T-helper 1 cell treated with Interleukin-12 subunit alpha and Interleukin-12 subunit beta and Interleukin-4 antibody, amounts not matched to agents 30 ng/mL and 1 ng/mL, for 36 hours (primary cell): ENCODE measurements at regions not wholly inside any gene's neighbourhood (a gene's known extent, or its start where the extent isn't known, plus 50 kb on each side); places are given as distances from the start of the nearest gene placed in this dataset.

Experiments used
- intact Hi-C: fragments of 100-400 bp; cut with micrococcal nuclease; formaldehyde crosslinking; loops from one replicate; pipeline ENCODE4 v1.15.1; 2024

DNA sequence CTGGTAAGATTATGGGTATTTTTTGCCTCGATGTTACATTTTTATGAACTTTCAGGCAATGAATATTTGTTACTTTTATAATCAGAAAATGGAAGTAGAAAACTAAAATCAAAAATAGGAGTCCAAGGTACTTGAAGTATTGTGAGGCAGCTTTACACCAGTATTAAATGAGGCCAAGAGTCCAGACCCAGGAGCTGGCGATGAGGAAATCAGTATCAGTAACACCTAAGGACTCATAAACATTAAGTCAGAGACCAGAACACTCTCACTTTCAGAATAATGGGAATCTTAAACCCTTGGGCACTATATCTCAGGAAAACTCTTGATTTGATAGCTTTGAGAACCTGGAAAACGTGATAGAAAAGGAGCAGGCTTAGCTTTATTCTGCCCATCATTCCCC is 208.8 kb downstream of the GXYLT1 start:
- intact Hi-C loops: no loop called here

- intact Hi-C loops: no loop called here
These were observed 212.1 kb downstream of the GXYLT1 start for GRCh38 chr12:41932470-41932991.

- intact Hi-C loops: no loop called here
These were observed 213.7 kb downstream of the GXYLT1 start for GRCh38 chr12:41930866-41931437.

DNA sequence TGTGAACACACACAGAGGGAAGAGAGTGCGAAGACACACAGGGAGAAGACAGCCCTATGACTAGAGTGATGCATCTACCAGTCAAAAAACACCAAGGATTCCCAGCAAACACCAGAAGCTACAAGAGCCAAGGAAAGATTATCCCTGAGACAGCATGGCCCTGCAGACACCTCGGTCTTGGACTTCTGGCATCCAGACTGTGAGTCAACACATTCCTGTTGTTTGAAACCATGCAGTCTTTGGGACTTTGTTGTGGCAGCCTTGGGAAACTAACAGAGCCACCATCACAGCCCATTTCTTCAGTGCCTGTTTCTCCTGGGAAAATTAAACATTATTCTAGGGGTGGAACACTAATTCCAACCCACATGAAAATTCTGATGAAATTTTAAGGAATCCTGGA is 220.6 kb downstream of the GXYLT1 start:
- intact Hi-C loops: no loop called here

DNA sequence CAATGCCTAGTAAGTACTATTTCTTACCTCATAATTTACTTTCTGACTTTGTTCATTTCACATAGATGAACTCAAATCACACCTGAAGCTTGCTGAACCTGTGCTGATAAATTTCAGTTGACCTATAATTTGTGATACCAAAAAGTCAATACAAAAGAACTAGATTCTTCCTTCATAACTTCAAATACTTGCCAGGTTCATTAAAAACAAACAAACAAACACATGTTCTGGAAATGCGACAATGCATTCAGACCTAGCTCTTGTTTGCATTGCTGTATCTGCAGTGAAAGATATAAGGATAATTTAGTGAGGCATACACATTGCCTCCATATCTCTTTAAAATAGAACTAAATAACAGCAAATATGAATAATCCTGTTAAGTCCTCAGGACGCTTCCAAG is 221.3 kb downstream of the GXYLT1 start:
- intact Hi-C loops: no loop called here

GRCh38 chr12:41920355-41920754 is 224.3 kb downstream of the GXYLT1 start:
- intact Hi-C loops: no loop called here

- intact Hi-C loops: no loop called here
These were observed 225.0 kb downstream of the GXYLT1 start for GRCh38 chr12:41919526-41920261.

DNA sequence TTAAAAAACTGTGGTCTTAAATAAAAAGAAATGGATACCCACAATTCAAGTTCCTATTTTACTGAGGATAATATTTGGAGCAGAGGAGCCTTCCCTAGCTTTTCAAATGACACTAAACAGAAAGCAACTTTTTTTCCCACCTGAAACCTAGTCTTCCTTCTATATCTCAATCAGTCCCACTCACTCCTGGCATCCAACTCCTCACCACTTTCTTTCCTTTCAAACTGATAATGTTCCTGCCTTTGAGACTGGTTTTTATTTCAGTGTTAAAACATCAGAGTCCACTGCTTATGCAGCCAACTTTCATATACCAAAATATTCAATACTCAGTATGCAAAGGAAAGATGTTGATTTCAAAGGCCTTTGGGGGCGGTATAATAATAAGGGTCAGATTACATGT is 225.6 kb downstream of the GXYLT1 start:
- intact Hi-C loops: no loop called here

- intact Hi-C loops: no loop called here
These were observed 226.7 kb downstream of the GXYLT1 start for GRCh38 chr12:41917938-41918341.

GRCh38 chr12:41917181-41917580 is 227.5 kb downstream of the GXYLT1 start:
- intact Hi-C loops: no loop called here

GRCh38 chr12:41910578-41911320 is 233.9 kb downstream of the GXYLT1 start:
- intact Hi-C loops: no loop called here

DNA sequence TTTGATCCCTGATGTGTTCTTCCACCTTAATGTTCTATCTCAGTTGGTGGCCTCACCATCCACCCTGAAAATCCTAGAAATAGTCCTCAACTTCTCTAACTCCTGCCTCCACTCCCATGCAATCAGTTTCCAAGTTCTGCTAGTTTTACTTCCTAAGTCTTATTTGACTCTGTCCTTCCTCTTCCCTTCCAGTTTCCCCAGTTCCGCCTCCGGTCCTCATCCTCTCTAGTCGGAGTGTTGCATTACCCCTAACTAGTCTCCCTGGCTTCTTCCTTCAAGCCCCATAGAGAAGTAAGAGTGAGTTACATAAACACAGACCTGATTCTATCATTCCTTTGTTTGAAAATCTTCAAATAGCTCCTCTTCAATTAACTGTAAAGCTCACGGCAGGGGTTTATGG is 236.5 kb downstream of the GXYLT1 start:
- intact Hi-C loops: no loop called here

DNA sequence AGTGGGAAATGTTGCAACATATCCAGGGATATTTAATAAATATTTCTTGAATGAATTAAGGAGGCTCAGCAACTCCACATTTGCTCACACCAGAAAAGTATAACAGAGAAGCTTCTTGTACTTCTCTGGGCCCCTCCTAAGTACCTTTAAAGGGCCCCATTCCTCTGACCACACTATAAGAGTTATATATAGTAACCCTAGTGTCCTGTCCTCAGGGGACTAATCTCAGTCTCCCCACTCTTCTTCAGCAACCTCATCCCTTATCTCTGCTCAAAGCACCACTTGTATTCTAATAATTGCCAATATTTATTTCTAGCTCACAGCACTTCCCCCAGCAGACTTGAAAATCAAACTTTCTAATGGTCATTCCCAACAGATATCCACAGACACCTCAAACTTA is 237.1 kb downstream of the GXYLT1 start:
- intact Hi-C loops: no loop called here

GRCh38 chr12:41907021-41907420 is 237.7 kb downstream of the GXYLT1 start:
- intact Hi-C loops: no loop called here

DNA sequence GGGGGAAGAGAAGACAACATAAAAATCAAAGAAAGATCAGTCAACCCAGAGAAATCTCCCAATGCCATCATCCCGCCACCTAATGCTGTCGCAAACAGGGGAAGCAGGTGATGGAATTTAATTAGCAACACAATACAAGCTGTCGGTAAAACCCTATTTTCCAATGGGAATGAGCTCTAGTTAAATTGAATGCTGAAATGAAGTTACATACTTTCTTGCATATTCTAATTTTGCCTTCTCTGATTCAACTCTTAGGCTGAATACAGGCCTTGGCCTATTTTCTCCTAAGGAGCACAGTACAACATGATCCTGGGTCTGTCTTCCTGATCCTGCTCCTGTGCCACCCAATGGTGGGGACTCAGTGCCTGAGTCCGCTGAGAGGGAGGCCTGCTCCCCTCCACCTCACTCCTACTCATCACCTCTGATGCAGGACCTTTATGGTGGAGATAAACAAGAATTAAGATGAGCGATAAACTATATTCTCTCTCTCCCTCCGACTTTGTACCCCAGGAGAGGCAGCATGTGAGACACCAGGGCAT is 238.8 kb downstream of the GXYLT1 start:
- intact Hi-C loops: no loop called here

- intact Hi-C loops: no loop called here
These were observed 239.5 kb downstream of the GXYLT1 start for GRCh38 chr12:41905073-41905758.

DNA sequence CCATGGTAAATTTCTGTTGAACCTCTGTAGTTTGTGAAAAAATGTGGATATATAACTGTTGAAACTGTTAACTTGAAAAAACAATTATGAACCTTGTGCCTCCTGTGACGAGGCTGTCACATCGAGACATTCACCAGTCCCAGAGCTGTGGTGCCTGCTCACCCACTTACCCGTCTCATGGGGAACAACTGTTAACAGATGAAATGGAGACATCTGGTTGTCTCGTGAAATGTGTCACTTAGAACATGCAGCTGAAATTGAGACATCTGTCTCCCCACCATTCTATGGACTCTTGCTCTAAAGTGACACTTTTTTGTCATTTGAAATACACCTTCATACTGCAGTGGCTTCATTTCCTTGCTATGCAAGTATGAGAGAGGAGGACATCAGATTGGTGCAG is 240.6 kb downstream of the GXYLT1 start:
- intact Hi-C loops: no loop called here

GRCh38 chr12:41903014-41903708 is 241.5 kb downstream of the GXYLT1 start:
- intact Hi-C loops: no loop called here

GRCh38 chr12:41899577-41899976 is 245.1 kb downstream of the GXYLT1 start:
- intact Hi-C loops: no loop called here

DNA sequence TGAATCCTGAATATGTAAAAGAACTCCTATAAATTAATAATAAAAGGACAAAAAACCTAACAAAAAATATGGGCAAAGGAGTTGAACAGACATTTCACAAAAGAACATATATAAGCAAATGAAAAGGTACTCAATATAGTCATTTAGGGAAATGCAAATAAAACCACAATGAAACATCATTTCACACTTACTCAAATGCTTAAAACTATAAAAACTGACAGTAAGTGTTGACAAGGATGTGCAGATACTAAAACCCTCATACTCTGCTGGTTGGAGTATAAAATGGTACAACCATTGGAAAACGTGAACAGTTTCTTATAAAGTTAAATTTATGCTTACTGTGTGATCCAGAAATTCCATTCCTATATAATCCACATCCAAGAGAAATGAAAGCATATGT is 247.1 kb downstream of the GXYLT1 start:
- intact Hi-C loops: no loop called here

DNA sequence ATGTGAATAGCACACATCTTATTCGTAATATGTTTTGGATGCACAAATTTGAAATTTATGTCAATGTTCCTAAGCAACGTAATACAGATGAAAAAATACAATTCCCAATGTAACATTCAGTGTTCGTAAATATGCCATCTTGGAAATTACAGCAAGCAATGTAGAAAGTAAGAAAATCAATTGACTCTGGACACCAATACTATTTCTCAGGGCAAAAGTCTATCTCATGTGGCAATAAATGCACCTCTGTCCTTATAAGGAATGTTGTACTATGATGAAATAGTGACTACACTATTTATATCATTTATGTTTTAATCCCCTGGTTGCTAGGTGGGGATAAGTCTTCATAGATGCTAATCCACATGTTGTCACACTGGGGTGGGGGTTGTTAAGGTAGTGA is 251.2 kb downstream of the GXYLT1 start:
- intact Hi-C loops: no loop called here
